A673 (cell line): ENCODE measurements at regions not wholly inside any gene's neighbourhood (a gene's known extent, or its start where the extent isn't known, plus 50 kb on each side); places are given as distances from the start of the nearest gene placed in this dataset.
"Not testable (repeated sequence)": the region's sequence is repeated elsewhere in the genome, so short reads cannot be mapped to it uniquely, and the experiment has no call there.

Source experiments
- BruUV-seq: library from RNA; stranded (reverse); fragments of 400-500 nt; replicated peaks from 2 replicates; lab custom pipeline; 2021; lab: Mats Ljungman, UMichigan
- CTCF ChIA-PET: fragments of 300-600 bp; sonication (Branson Sonifier 250); formaldehyde crosslinking; loops from one replicate; lab custom pipeline; 2022; ENCODE audit warnings: antibody characterized with exemption; lab: Charles Lee
- POLR2A ChIA-PET: fragments of 300-600 bp; sonication (Branson Sonifier 250); formaldehyde crosslinking; loops from one replicate; lab custom pipeline; 2022; ENCODE audit warnings: antibody characterized with exemption; ENCODE audit not compliant: low non-redundant PET; lab: Charles Lee
- DNase-seq: peaks from one replicate; pipeline ENCODE4 v3.0.0-alpha.2; 2015; ENCODE audit warnings: low spot score
- H3K27ac ChIP-seq: fragments of 200-600 bp; sonication (generic); 2 replicates; pipeline ENCODE4 v1.5.1; 2016; ENCODE audit warnings: mixed run types, low read depth, mild to moderate bottlenecking, mixed read lengths, antibody characterized with exemption, low read length; ENCODE audit not compliant: poor library complexity, severe bottlenecking
- H3K27me3 ChIP-seq: fragments of 200-600 bp; sonication (generic); replicated peaks from 2 replicates; pipeline ENCODE4 v1.6.1; 2017; ENCODE audit warnings: mixed run types, low read depth, mild to moderate bottlenecking, mixed read lengths, antibody characterized with exemption, low read length; ENCODE audit not compliant: insufficient read depth, poor library complexity
- H3K36me3 ChIP-seq: fragments of 200-600 bp; sonication (generic); 2 replicates; pipeline ENCODE4 v1.6.1; 2016; ENCODE audit warnings: mixed run types, mild to moderate bottlenecking, mixed read lengths, antibody characterized with exemption, low read length; ENCODE audit not compliant: insufficient read depth, poor library complexity, severe bottlenecking
- H3K4me1 ChIP-seq: fragments of 200-600 bp; sonication (generic); 2 replicates; pipeline ENCODE4 v1.6.1; 2017; ENCODE audit warnings: mixed run types, mild to moderate bottlenecking, mixed read lengths, antibody characterized with exemption, low read length; ENCODE audit not compliant: insufficient read depth, poor library complexity, severe bottlenecking
- H3K4me3 ChIP-seq: fragments of 200-600 bp; sonication (generic); 2 replicates; pipeline ENCODE4 v1.5.1; 2016; ENCODE audit warnings: low read depth, mixed run types, mild to moderate bottlenecking, mixed read lengths, low read length; ENCODE audit not compliant: poor library complexity, severe bottlenecking
- H3K9me3 ChIP-seq: fragments of 200-600 bp; sonication (generic); 2 replicates; pipeline ENCODE4 v1.6.1; 2016; ENCODE audit warnings: mixed run types, low read depth, mild to moderate bottlenecking, mixed read lengths, antibody characterized with exemption, low read length; ENCODE audit not compliant: poor library complexity, severe bottlenecking
- EZH2 ChIP-seq: fragments of 200-600 bp; sonication (generic); IDR thresholded peaks from 2 replicates; pipeline ENCODE4 v1.6.1; 2017; ENCODE audit warnings: borderline replicate concordance, low read depth, mild to moderate bottlenecking, mixed read lengths, antibody characterized with exemption, low read length; ENCODE audit not compliant: poor library complexity, severe bottlenecking
- intact Hi-C: fragments of 100-400 bp; cut with micrococcal nuclease; formaldehyde crosslinking; loops from one replicate; pipeline ENCODE4 v1.10.0; 2022; ENCODE audit not compliant: unreplicated experiment
- TF ChIP-seq, protein P1 (sequence below): fragments of 300-800, 200-600 bp; sonication (generic); conservative IDR thresholded peaks from 2 replicates; pipeline ENCODE4 v1.5.1; 2017; ENCODE audit warnings: low read depth, mild to moderate bottlenecking, antibody characterized with exemption, low read length, moderate library complexity, mixed read lengths

DNA sequence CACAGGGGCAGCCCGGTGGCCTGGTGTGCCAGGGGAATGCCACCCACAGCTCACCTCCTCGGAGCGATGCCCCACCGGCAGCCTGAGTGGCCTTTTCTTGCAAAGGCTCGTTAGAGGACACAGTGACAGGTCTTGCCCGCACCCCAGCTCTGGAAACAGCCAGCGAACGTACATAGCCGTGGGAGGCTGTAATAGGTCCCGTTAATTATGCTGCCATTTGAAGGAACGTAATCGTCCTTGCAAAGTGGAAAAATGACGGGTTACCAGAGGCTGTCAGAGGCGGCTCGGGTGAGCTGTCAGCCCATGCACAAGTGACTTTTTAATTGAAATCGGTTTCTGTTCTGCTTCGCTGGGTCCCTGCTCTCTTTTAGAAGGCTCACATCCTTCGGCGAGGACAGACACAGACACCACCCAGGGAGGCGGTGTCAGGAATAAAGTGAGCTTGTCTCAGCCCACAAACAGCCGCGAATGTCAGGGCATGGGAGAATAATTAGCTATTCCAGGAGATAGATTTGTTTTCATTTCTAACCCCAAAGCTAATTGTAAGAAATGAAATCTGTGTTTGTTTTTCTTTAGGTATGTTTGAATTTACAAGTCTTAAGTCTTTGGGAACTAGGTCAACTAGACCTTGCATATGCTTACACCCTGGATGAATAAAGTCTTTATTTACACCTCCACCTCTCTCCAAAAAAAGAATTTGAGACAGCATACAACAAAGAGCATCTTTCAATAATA, 77.2 kb upstream of the RFLNA start:
- DNase-seq, result peak; percentile 11
- TF ChIP-seq, protein P1, sequence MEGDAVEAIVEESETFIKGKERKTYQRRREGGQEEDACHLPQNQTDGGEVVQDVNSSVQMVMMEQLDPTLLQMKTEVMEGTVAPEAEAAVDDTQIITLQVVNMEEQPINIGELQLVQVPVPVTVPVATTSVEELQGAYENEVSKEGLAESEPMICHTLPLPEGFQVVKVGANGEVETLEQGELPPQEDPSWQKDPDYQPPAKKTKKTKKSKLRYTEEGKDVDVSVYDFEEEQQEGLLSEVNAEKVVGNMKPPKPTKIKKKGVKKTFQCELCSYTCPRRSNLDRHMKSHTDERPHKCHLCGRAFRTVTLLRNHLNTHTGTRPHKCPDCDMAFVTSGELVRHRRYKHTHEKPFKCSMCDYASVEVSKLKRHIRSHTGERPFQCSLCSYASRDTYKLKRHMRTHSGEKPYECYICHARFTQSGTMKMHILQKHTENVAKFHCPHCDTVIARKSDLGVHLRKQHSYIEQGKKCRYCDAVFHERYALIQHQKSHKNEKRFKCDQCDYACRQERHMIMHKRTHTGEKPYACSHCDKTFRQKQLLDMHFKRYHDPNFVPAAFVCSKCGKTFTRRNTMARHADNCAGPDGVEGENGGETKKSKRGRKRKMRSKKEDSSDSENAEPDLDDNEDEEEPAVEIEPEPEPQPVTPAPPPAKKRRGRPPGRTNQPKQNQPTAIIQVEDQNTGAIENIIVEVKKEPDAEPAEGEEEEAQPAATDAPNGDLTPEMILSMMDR, result no peak
- TF ChIP-seq EZH2, result no peak
- Histone ChIP-seq H3K27me3 (no peaks in the 10 kb centered on the region), H3K4me3 (no peak overlapping the region), H3K9me3 (peaks cover 7% of the 10 kb centered on the region), H3K36me3 (no peaks in the 10 kb centered on the region), H3K4me1 (peaks cover 4% of the 10 kb centered on the region), H3K27ac (no peak overlapping the region)
- ChIA-PET CTCF (no interaction called here), POLR2A (no interaction called here)
- intact Hi-C loops, result no loop called here
- BruUV-seq, result no TSS peak

DNA sequence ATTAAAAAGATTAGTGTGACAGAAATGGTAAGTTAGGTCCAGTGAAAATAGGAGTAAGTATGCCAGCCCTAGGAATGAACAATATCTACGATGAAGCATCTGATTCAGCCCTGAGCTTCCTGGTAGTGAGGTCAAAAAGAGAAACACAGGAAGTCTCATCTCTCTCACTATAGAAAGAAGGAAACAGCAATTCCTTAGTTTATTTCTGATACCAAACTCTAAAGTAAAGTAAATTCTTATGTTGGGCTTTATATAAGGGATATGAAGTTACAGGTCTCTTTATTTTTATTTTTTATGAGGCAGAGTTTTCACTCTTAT, 76.7 kb upstream of the RFLNA start:
- ChIA-PET POLR2A (no interaction called here), CTCF (no interaction called here)
- TF ChIP-seq, protein P1, result no peak
- no peak for TF ChIP-seq EZH2
- Histone ChIP-seq H3K27ac (no peak overlapping the region), H3K4me3 (no peak overlapping the region), H3K9me3 (peaks cover 7% of the 10 kb centered on the region), H3K36me3 (no peaks in the 10 kb centered on the region), H3K4me1 (peaks cover 4% of the 10 kb centered on the region), H3K27me3 (no peaks in the 10 kb centered on the region)
- no TSS peak for BruUV-seq
- DNase-seq, result no peak
- intact Hi-C loops, result no loop called here

DNA sequence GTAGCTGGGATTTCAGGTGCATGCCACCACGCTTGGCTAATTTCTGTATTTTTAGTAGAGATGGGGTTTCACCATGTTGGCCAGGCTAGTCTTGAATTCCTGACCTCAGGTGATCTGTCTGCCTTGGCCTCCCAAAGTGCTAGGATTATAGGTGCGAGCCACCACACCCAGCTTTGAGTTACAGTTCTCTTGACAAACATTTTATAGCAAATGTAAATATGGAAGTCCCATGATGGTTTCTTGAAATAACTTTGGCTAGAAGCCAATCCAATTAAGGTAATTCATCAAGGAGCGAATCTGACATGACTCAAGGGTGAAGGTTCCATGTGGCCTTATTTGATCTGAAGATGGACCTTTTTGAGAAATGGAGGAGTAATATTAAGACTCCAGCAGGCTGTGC, 76.2 kb upstream of the RFLNA start:
- intact Hi-C loops, H3K4me3 ChIP-seq, H3K27me3 ChIP-seq, POLR2A ChIA-PET, CTCF ChIA-PET, BruUV-seq, H3K36me3 ChIP-seq, DNase-seq, H3K9me3 ChIP-seq, H3K27ac ChIP-seq, H3K4me1 ChIP-seq: not testable (repeated sequence)
